B cell (primary cell): ENCODE measurements at regions not wholly inside any gene's neighbourhood (a gene's known extent, or its start where the extent isn't known, plus 50 kb on each side); places are given as distances from the start of the nearest gene placed in this dataset.

Source experiments
- ATAC-seq: fragments of 200-7000 bp; cut with Tn5 transposase; one replicate; pipeline ENCODE4 v1.10.0; 2021; ENCODE audit warnings: low read depth, mild to moderate bottlenecking, moderate number of reproducible peaks, moderate library complexity
- CTCF ChIA-PET: fragments of 350-600 bp; sonication (Branson Sonifier 250); formaldehyde crosslinking; loops from one replicate; lab custom pipeline; 2021; ENCODE audit warnings: antibody characterized with exemption, inconsistent platforms; lab: Charles Lee
- POLR2A ChIA-PET: fragments of 350-600 bp; sonication (Branson Sonifier 250); formaldehyde crosslinking; loops from one replicate; lab custom pipeline; 2021; ENCODE audit warnings: antibody characterized with exemption; lab: Charles Lee
- DNase-seq: peaks from one replicate; pipeline ENCODE4 v3.0.0; 2013
- H2AFZ ChIP-seq: 2 replicates; pipeline ENCODE4 v1.6.1; 2012; ENCODE audit warnings: mild to moderate bottlenecking, low read depth, low read length; ENCODE audit not compliant: insufficient read depth, poor library complexity, severe bottlenecking
- H3K27ac ChIP-seq, 2 donors: 1 replicate in 1 of 2; 2 replicates in 1 of 2; pipeline ENCODE4 v1.5.1; 2012 to 2013; ENCODE audit warnings: low read length in 2 of 2, mild to moderate bottlenecking in 2 of 2, moderate library complexity in 1 of 2
- H3K27me3 ChIP-seq, 4 experiments: fragments of 200-600 bp in 1 of 4; sonication (generic) in 1 of 4; replicated peaks in 1 of 4; 1 replicate in 2 of 4; 2 replicates in 2 of 4; pipeline versions ENCODE4 v1.6.1 to v1.7.0; 2013 to 2016; ENCODE audit warnings: low read length in 3 of 4, mild to moderate bottlenecking in 2 of 4, mixed read lengths in 1 of 4, moderate library complexity in 1 of 4; ENCODE audit not compliant: insufficient read depth in 4 of 4, control insufficient read depth in 3 of 4; ENCODE audit errors: control extremely low read depth in 1 of 4
- H3K36me3 ChIP-seq, 2 experiments: replicated peaks in 1 of 2; 1 replicate in 1 of 2; 2 replicates in 1 of 2; pipeline versions ENCODE4 v1.6.1 to v1.7.1; 2013; ENCODE audit warnings: low read length in 1 of 2; ENCODE audit not compliant: insufficient read depth in 2 of 2, control insufficient read depth in 1 of 2; ENCODE audit errors: control extremely low read depth in 1 of 2, extremely low read depth in 1 of 2
- H3K4me1 ChIP-seq, 2 donors: fragments of 200-600 bp in 1 of 2; sonication (generic) in 1 of 2; 1 replicate in 1 of 2; 2 replicates in 1 of 2; pipeline versions ENCODE4 v1.5.1 to v1.6.1; 2013 to 2017; ENCODE audit warnings: low read length in 2 of 2; ENCODE audit not compliant: control insufficient read depth in 2 of 2, insufficient read depth in 2 of 2
- H3K4me2 ChIP-seq: replicated peaks from 2 replicates; pipeline ENCODE3; 2012; ENCODE audit warnings: mild to moderate bottlenecking, low read depth, low read length; ENCODE audit not compliant: poor library complexity, severe bottlenecking
- H3K4me3 ChIP-seq, 5 experiments: fragments of 200-600 bp in 1 of 5; sonication (generic) in 1 of 5; 1 replicate in 3 of 5; 2 replicates in 2 of 5; pipeline versions ENCODE4 v1.5.1 to v1.7.0; 2011 to 2016; ENCODE audit warnings: low read length in 4 of 5, mild to moderate bottlenecking in 4 of 5, low read depth in 2 of 5, control low read depth in 1 of 5, moderate library complexity in 1 of 5; ENCODE audit not compliant: insufficient read depth in 1 of 5; ENCODE audit errors: control extremely low read depth in 1 of 5, extremely low read depth in 1 of 5
- H3K79me2 ChIP-seq: fragments of 200-600 bp; sonication (generic); one replicate; pipeline ENCODE4 v1.6.0; 2016; ENCODE audit warnings: low read length; ENCODE audit not compliant: control insufficient read depth, insufficient read depth
- H3K9ac ChIP-seq: fragments of 200-600 bp; sonication (generic); 2 replicates; pipeline ENCODE4 v1.6.1; 2017; ENCODE audit warnings: mild to moderate bottlenecking, low read length, moderate library complexity
- H3K9me3 ChIP-seq, 3 donors: one replicate each; pipeline versions ENCODE4 v1.6.1 to v1.7.1; 2013; ENCODE audit warnings: low read length in 2 of 3; ENCODE audit not compliant: control insufficient read depth in 2 of 3, insufficient read depth in 1 of 3; ENCODE audit errors: control extremely low read depth in 1 of 3
- H4K20me1 ChIP-seq: 2 replicates; pipeline ENCODE4 v1.6.0; 2012; ENCODE audit warnings: mild to moderate bottlenecking, low read length; ENCODE audit not compliant: insufficient read depth, control insufficient read depth, poor library complexity, severe bottlenecking
- H3K27ac Mint-ChIP-seq: one replicate; pipeline ENCODE4 v1.8.0; 2021; ENCODE audit warnings: mixed read lengths
- H3K27me3 Mint-ChIP-seq: one replicate; pipeline ENCODE4 v1.8.0; 2021; ENCODE audit warnings: mixed read lengths
- H3K4me1 Mint-ChIP-seq: one replicate; pipeline ENCODE4 v1.8.0; 2021; ENCODE audit warnings: mixed read lengths
- H3K4me3 Mint-ChIP-seq: one replicate; pipeline ENCODE4 v1.8.0; 2021; ENCODE audit warnings: mixed read lengths
- H3K9me3 Mint-ChIP-seq: one replicate; pipeline ENCODE4 v1.8.0; 2022; ENCODE audit warnings: mixed read lengths; ENCODE audit not compliant: insufficient read depth
- EZH2 ChIP-seq: IDR thresholded peaks from 2 replicates; pipeline ENCODE4 v1.6.1; 2012; ENCODE audit warnings: borderline replicate concordance, low read depth, mild to moderate bottlenecking, moderate library complexity, low read length; ENCODE audit not compliant: insufficient read depth, poor library complexity, severe bottlenecking
- WGBS: methylation state at CpG from one replicate; pipeline ENCODE4 v1.1.5; 2013; ENCODE audit warnings: missing lambda C conversion rate; ENCODE audit not compliant: insufficient coverage; 5-methylcytosine and 5-hydroxymethylcytosine counted together
- intact Hi-C: fragments of 100-400 bp; cut with micrococcal nuclease; formaldehyde crosslinking; loops from one replicate; pipeline ENCODE4 v1.10.0; 2022
- TF ChIP-seq, protein P1 (sequence below): fragments of 200-600 bp; IDR thresholded peaks from one replicate; pipeline ENCODE4 v1.8.0; 2022; ENCODE audit warnings: antibody characterized with exemption, mild to moderate bottlenecking

GRCh38 chr1:30034105-30034626 lies 689.2 kb downstream of the MATN1 start:
- no peaks in the 10 kb centered on the region for H3K79me2 ChIP-seq
- no peak overlapping the region for H3K4me2 ChIP-seq
- H4K20me1 ChIP-seq = no peaks in the 10 kb centered on the region
- H3K4me3 Mint-ChIP-seq = no peak overlapping the region
- 84% methylated on average over 11 of the region's 11 CpGs for WGBS
- no peaks in the 10 kb centered on the region for H3K4me1 Mint-ChIP-seq
- H3K9me3 ChIP-seq = peaks cover 0 to 17% (median 0%) of the 10 kb centered on the region in 3 donors
- peaks cover under 1% of the 10 kb centered on the region for H3K27me3 Mint-ChIP-seq
- no peaks in the 10 kb centered on the region for H3K27me3 ChIP-seq
- intact Hi-C loops = no loop called here
- H3K4me3 ChIP-seq = no peak overlapping the region
- no peaks in the 10 kb centered on the region for H3K36me3 ChIP-seq
- H3K4me1 ChIP-seq = no peaks in the 10 kb centered on the region
- no peak overlapping the region for H3K27ac Mint-ChIP-seq
- CTCF ChIA-PET = no interaction called here
- no peak overlapping the region for H3K27ac ChIP-seq
- no peak overlapping the region for H3K9ac ChIP-seq
- TF ChIP-seq, protein P1, sequence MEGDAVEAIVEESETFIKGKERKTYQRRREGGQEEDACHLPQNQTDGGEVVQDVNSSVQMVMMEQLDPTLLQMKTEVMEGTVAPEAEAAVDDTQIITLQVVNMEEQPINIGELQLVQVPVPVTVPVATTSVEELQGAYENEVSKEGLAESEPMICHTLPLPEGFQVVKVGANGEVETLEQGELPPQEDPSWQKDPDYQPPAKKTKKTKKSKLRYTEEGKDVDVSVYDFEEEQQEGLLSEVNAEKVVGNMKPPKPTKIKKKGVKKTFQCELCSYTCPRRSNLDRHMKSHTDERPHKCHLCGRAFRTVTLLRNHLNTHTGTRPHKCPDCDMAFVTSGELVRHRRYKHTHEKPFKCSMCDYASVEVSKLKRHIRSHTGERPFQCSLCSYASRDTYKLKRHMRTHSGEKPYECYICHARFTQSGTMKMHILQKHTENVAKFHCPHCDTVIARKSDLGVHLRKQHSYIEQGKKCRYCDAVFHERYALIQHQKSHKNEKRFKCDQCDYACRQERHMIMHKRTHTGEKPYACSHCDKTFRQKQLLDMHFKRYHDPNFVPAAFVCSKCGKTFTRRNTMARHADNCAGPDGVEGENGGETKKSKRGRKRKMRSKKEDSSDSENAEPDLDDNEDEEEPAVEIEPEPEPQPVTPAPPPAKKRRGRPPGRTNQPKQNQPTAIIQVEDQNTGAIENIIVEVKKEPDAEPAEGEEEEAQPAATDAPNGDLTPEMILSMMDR = no peak
- no peak for TF ChIP-seq EZH2
- peaks cover 3% of the 10 kb centered on the region for H3K9me3 Mint-ChIP-seq
- ATAC-seq = no peak
- no peak for DNase-seq
- H2AFZ ChIP-seq = no peak overlapping the region
- POLR2A ChIA-PET = no interaction called here

GRCh38 chr1:30033256-30034104 lies 689.9 kb downstream of the MATN1 start:
- Histone ChIP-seq H3K27me3 (no peaks in the 10 kb centered on the region), H3K4me3 (no peak overlapping the region), H4K20me1 (no peaks in the 10 kb centered on the region), H3K9ac (no peak overlapping the region), H3K27ac (no peak overlapping the region), H3K4me2 (no peak overlapping the region), H2AFZ (no peak overlapping the region), H3K9me3 (peaks cover 0 to 17% (median 0%) of the 10 kb centered on the region in 3 donors), H3K79me2 (no peaks in the 10 kb centered on the region), H3K36me3 (no peaks in the 10 kb centered on the region), H3K4me1 (no peaks in the 10 kb centered on the region)
- WGBS = 86% methylated on average over 7 of the region's 8 CpGs
- Mint-ChIP-seq H3K9me3 (peaks cover 3% of the 10 kb centered on the region), H3K4me3 (no peak overlapping the region), H3K27ac (no peak overlapping the region), H3K4me1 (no peaks in the 10 kb centered on the region), H3K27me3 (peaks cover 5% of the 10 kb centered on the region)
- DNase-seq (no peak), ATAC-seq (no peak)
- CTCF ChIA-PET = no interaction called here
- intact Hi-C loops = no loop called here
- POLR2A ChIA-PET = no interaction called here
- no peak for TF ChIP-seq EZH2
- TF ChIP-seq, protein P1 = no peak
